GM19452 (cell line): ENCODE measurements at regions not wholly inside any gene's neighbourhood (a gene's known extent, or its start where the extent isn't known, plus 50 kb on each side); places are given as distances from the start of the nearest gene placed in this dataset.

Source experiments
- ATAC-seq: cut with Tn5 transposase; IDR thresholded peaks from one replicate; pipeline ENCODE4 v1.9.1; 2021; ENCODE audit not compliant: unreplicated experiment

GRCh38 chr3:61311044-61311443, 59.8 kb upstream of the FHIT start:
- ATAC-seq = no peak

GRCh38 chr3:61315871-61316270, 64.6 kb upstream of the FHIT start:
- ATAC-seq = no peak

- ATAC-seq = no peak
Measured at GRCh38 chr3:61323094-61323493, 71.8 kb upstream of the FHIT start.

GRCh38 chr3:61331929-61332552, 80.8 kb upstream of the FHIT start:
- no peak for ATAC-seq

- ATAC-seq = no peak
Measured at GRCh38 chr3:61333192-61333961, 82.1 kb upstream of the FHIT start.

- ATAC-seq = no peak
Measured at GRCh38 chr3:61334783-61335182, 83.5 kb upstream of the FHIT start.

- ATAC-seq = no peak
Measured at GRCh38 chr3:61340931-61341461, 89.7 kb upstream of the FHIT start.

- no peak for ATAC-seq
Measured at GRCh38 chr3:61343543-61343942, 92.3 kb upstream of the FHIT start.

GRCh38 chr3:61345020-61345419, 93.8 kb upstream of the FHIT start:
- no peak for ATAC-seq

GRCh38 chr3:61347981-61348380, 96.7 kb upstream of the FHIT start:
- no peak for ATAC-seq

- ATAC-seq = no peak
Measured at GRCh38 chr3:61349717-61350116, 98.5 kb upstream of the FHIT start.

GRCh38 chr3:61350782-61351309, 99.6 kb upstream of the FHIT start:
- no peak for ATAC-seq

- no peak for ATAC-seq
Measured at GRCh38 chr3:61352306-61352705, 101.1 kb upstream of the FHIT start.

GRCh38 chr3:61353382-61353781, 102.1 kb upstream of the FHIT start:
- no peak for ATAC-seq

GRCh38 chr3:61354604-61355003, 103.4 kb upstream of the FHIT start:
- no peak for ATAC-seq

GRCh38 chr3:61356685-61357084, 105.4 kb upstream of the FHIT start:
- no peak for ATAC-seq

GRCh38 chr3:61357902-61358301, 106.7 kb upstream of the FHIT start:
- ATAC-seq = no peak

- ATAC-seq = peak; percentile 100
Measured at GRCh38 chr3:61358364-61358763, 107.1 kb upstream of the FHIT start.

GRCh38 chr3:61360297-61360965, 109.2 kb upstream of the FHIT start:
- ATAC-seq = no peak

- no peak for ATAC-seq
Measured at GRCh38 chr3:61369678-61370077, 118.4 kb upstream of the FHIT start.

- no peak for ATAC-seq
Measured at GRCh38 chr3:61371123-61371522, 119.9 kb upstream of the FHIT start.

GRCh38 chr3:61372723-61373122, 121.5 kb upstream of the FHIT start:
- no peak for ATAC-seq
